ENCODE measurements at regions not wholly inside any gene's neighbourhood (a gene's known extent, or its start where the extent isn't known, plus 50 kb on each side); places are given as distances from the start of the nearest gene placed in this dataset.

DNA sequence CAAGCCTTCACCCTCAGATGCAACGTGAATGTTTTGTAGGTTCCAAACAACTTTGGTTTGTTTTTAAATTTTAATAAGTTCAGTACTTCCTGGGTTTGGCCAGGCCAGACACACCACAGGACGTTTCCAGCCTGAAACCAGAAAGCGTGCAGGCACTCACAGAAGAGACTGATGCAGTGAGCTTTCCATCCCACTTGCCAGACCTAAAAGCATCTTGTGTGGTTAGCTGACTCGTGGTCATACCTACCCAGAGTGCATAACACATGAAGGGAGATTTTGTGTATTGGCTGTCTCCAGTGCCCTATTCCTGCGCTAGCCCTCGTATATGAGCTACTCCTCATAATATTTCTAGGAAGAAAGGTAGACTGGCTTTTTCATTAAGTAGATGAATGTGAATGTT, 297.3 kb upstream of the FAR2 start:
- no peak for TF ChIP-seq ZBTB7A (IDR thresholded peaks at IDR 0.05; ENCODE audit: low read depth)
- no peak for TF ChIP-seq EGR1 (IDR thresholded peaks at IDR 0.05)

All from Ishikawa (cell line).